Chondrocyte (in vitro differentiated cells): ENCODE measurements at regions not wholly inside any gene's neighbourhood (a gene's known extent, or its start where the extent isn't known, plus 50 kb on each side); places are given as distances from the start of the nearest gene placed in this dataset.
"Not testable (repeated sequence)": the region's sequence is repeated elsewhere in the genome, so short reads cannot be mapped to it uniquely, and the experiment has no call there.

Experiments
- DNase-seq: peaks from one replicate; pipeline ENCODE4 v3.0.0; 2021; ENCODE audit warnings: mixed read lengths, low spot score
- H3K27ac Mint-ChIP-seq: one replicate; pipeline ENCODE4 v1.8.0; 2021; ENCODE audit warnings: mild to moderate bottlenecking, moderate library complexity, mixed read lengths; ENCODE audit not compliant: unreplicated experiment
- H3K27me3 Mint-ChIP-seq: 2 replicates; pipeline ENCODE4 v1.8.0; 2021; ENCODE audit warnings: low read depth, mixed read lengths
- H3K36me3 Mint-ChIP-seq: 2 replicates; pipeline ENCODE4 v1.8.0; 2021; ENCODE audit warnings: low read depth, mixed read lengths
- H3K4me1 Mint-ChIP-seq: 2 replicates; pipeline ENCODE4 v1.8.0; 2021; ENCODE audit warnings: low read depth, mild to moderate bottlenecking, mixed read lengths
- H3K4me3 Mint-ChIP-seq: one replicate; pipeline ENCODE4 v1.8.0; 2021; ENCODE audit warnings: mild to moderate bottlenecking, moderate library complexity, mixed read lengths; ENCODE audit not compliant: unreplicated experiment
- H3K9me3 Mint-ChIP-seq: 2 replicates; pipeline ENCODE4 v1.8.0; 2021; ENCODE audit warnings: low read depth, mixed read lengths
- TF ChIP-seq, protein P1 (sequence below): fragments of 200-600 bp; sonication (generic); IDR thresholded peaks from 2 replicates; pipeline ENCODE4 v1.5.0; 2021; ENCODE audit warnings: antibody characterized with exemption, mild to moderate bottlenecking, moderate library complexity

DNA sequence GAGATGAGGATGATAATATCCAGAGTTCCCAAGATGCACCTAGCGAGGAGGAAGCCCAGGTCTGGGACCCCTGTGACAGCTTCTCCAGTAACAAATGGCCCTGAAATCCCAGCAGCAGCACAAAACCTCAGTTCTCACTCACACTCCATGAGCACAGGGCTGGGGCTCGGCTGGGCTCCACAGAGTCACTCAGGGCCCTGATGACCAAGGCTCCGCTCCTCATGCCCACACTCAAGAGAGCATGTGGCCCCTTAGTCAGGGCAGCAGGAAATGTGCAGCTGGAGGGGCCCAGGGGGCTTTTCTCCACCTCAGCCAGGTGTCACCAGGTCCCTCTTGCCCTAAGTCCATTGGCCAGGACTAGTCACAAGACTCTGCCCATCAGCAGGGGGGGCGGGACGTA, 242.7 kb upstream of the SFSWAP start:
- no peak overlapping the region for H3K27ac Mint-ChIP-seq
- DNase-seq = no peak
- no peaks in the 10 kb centered on the region for H3K4me1 Mint-ChIP-seq
- no peaks in the 10 kb centered on the region for H3K36me3 Mint-ChIP-seq
- H3K27me3 Mint-ChIP-seq = peaks cover 16% of the 10 kb centered on the region
- H3K9me3 Mint-ChIP-seq = peaks cover 5% of the 10 kb centered on the region
- no peak overlapping the region for H3K4me3 Mint-ChIP-seq
- TF ChIP-seq, protein P1, sequence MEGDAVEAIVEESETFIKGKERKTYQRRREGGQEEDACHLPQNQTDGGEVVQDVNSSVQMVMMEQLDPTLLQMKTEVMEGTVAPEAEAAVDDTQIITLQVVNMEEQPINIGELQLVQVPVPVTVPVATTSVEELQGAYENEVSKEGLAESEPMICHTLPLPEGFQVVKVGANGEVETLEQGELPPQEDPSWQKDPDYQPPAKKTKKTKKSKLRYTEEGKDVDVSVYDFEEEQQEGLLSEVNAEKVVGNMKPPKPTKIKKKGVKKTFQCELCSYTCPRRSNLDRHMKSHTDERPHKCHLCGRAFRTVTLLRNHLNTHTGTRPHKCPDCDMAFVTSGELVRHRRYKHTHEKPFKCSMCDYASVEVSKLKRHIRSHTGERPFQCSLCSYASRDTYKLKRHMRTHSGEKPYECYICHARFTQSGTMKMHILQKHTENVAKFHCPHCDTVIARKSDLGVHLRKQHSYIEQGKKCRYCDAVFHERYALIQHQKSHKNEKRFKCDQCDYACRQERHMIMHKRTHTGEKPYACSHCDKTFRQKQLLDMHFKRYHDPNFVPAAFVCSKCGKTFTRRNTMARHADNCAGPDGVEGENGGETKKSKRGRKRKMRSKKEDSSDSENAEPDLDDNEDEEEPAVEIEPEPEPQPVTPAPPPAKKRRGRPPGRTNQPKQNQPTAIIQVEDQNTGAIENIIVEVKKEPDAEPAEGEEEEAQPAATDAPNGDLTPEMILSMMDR = no peak

DNA sequence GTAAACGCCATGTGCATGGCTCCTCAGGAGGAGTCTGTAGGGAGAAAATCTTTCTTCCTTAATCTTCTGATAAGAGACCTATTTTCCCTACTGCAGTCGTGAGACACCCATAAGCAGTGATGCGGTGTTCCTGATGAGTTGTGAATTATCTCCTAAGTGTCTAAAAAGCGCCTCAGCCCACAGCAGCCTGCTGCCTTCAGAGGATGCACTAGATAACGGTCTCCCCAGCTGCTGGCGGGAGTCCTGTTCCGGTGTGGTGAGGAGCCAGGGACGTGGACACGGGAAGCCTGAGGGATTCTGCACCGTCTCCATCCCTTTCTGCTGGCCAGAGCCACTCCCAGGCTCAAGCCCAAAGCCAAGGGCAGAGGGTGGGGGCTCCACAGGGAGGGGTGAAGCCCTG, 240.9 kb upstream of the SFSWAP start:
- not testable (repeated sequence) for DNase-seq, H3K9me3 Mint-ChIP-seq, H3K27me3 Mint-ChIP-seq, H3K27ac Mint-ChIP-seq, H3K4me1 Mint-ChIP-seq, H3K36me3 Mint-ChIP-seq, H3K4me3 Mint-ChIP-seq

GRCh38 chr12:131471271-131471905, 239.5 kb upstream of the SFSWAP start:
- no peak for DNase-seq
- no peaks in the 10 kb centered on the region for H3K36me3 Mint-ChIP-seq
- H3K27ac Mint-ChIP-seq = no peak overlapping the region
- TF ChIP-seq, protein P1 = no peak
- H3K27me3 Mint-ChIP-seq = peaks cover 5% of the 10 kb centered on the region
- peaks cover 5% of the 10 kb centered on the region for H3K9me3 Mint-ChIP-seq
- H3K4me1 Mint-ChIP-seq = no peaks in the 10 kb centered on the region
- H3K4me3 Mint-ChIP-seq = no peak overlapping the region

GRCh38 chr12:131471946-131472732, 238.8 kb upstream of the SFSWAP start:
- no peaks in the 10 kb centered on the region for H3K4me1 Mint-ChIP-seq
- no peaks in the 10 kb centered on the region for H3K36me3 Mint-ChIP-seq
- peaks cover 2% of the 10 kb centered on the region for H3K9me3 Mint-ChIP-seq
- no peak overlapping the region for H3K4me3 Mint-ChIP-seq
- H3K27me3 Mint-ChIP-seq = peaks cover 5% of the 10 kb centered on the region
- DNase-seq = no peak
- TF ChIP-seq, protein P1 = no peak
- H3K27ac Mint-ChIP-seq = no peak overlapping the region

DNA sequence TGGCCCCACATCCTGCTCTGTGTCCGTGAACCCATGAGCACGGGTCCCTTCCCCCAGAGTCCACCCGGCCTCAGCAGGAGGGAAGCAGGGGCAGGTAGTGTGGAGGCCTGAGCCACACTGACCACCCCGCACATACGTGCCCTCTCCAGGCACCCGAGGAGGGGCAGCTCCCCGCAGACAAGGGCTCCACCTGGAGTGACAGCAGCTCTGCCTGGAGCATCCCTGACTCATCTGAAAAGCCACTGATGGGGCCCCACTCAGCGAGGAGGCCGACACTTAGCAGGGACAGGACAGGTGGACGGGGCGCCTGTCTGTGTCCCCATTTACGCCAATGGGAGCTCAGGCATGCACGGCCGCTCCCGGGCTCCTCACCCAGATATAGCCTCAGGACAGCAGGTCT, 237.6 kb upstream of the SFSWAP start:
- no peak for DNase-seq
- H3K4me3 Mint-ChIP-seq = no peak overlapping the region
- TF ChIP-seq, protein P1 = no peak
- H3K36me3 Mint-ChIP-seq = no peaks in the 10 kb centered on the region
- H3K27me3 Mint-ChIP-seq = peaks cover 5% of the 10 kb centered on the region
- no peaks in the 10 kb centered on the region for H3K4me1 Mint-ChIP-seq
- H3K9me3 Mint-ChIP-seq = no peaks in the 10 kb centered on the region
- H3K27ac Mint-ChIP-seq = no peak overlapping the region
